ENCODE measurements at regions not wholly inside any gene's neighbourhood (a gene's known extent, or its start where the extent isn't known, plus 50 kb on each side); places are given as distances from the start of the nearest gene placed in this dataset.

GRCh38 chr16:14004729-14005315 lies 66.3 kb upstream of the MRTFB start:
- TF ChIP-seq CTCF (IDR thresholded peaks at IDR 0.05) (no peak), POLR2A (IDR thresholded peaks at IDR 0.05) (no peak)
